HEK293T (cell line): ENCODE measurements at regions not wholly inside any gene's neighbourhood (a gene's known extent, or its start where the extent isn't known, plus 50 kb on each side); places are given as distances from the start of the nearest gene placed in this dataset.

Experiments used
- CTCF ChIA-PET: fragments of 350-600 bp; formaldehyde crosslinking; extraction: SDS; loops from one replicate; lab custom pipeline; 2021; ENCODE audit warnings: antibody characterized with exemption, inconsistent platforms; lab: Yijun Ruan, JAX
- POLR2A ChIA-PET: fragments of 350-600 bp; formaldehyde crosslinking; extraction: SDS; loops from one replicate; lab custom pipeline; 2020; ENCODE audit warnings: antibody characterized with exemption, inconsistent platforms; lab: Yijun Ruan, JAX
- DNase-seq: peaks from one replicate; pipeline ENCODE4 v3.0.0; 2012; ENCODE audit warnings: mixed read lengths; ENCODE audit errors: extremely low spot score
- ARNT ChIP-seq: fragments of 450-650 bp; IDR thresholded peaks from 2 replicates; pipeline ENCODE4 v1.6.1; 2017; ENCODE audit warnings: mild to moderate bottlenecking
- BHLHE40 ChIP-seq: fragments of 450-650 bp; IDR thresholded peaks from 2 replicates; pipeline ENCODE4 v1.6.1; 2016; ENCODE audit warnings: mild to moderate bottlenecking, moderate library complexity, borderline replicate concordance
- CTBP1 ChIP-seq: fragments of 450-650 bp; IDR thresholded peaks from 2 replicates; pipeline ENCODE4 v1.6.1; 2016; ENCODE audit warnings: borderline replicate concordance
- ELF4 ChIP-seq: fragments of 450-650 bp; IDR thresholded peaks from 2 replicates; pipeline ENCODE4 v1.6.1; 2017; ENCODE audit warnings: antibody characterized with exemption
- FOXA1 ChIP-seq: fragments of 450-650 bp; IDR thresholded peaks from 2 replicates; pipeline ENCODE4 v1.6.1; 2016; ENCODE audit warnings: mild to moderate bottlenecking
- FOXK2 ChIP-seq: fragments of 450-650 bp; IDR thresholded peaks from 2 replicates; pipeline ENCODE4 v1.6.1; 2016; ENCODE audit warnings: mild to moderate bottlenecking
- FOXM1 ChIP-seq: fragments of 450-650 bp; IDR thresholded peaks from 2 replicates; pipeline ENCODE4 v1.6.1; 2017; ENCODE audit warnings: mild to moderate bottlenecking, borderline replicate concordance
- HDGF ChIP-seq: fragments of 450-650 bp; IDR thresholded peaks from 2 replicates; pipeline ENCODE4 v1.6.1; 2017; ENCODE audit warnings: antibody characterized with exemption, borderline replicate concordance
- L3MBTL2 ChIP-seq: fragments of 450-650 bp; conservative IDR thresholded peaks from 2 replicates; pipeline ENCODE4 v1.6.1; 2016; ENCODE audit warnings: mild to moderate bottlenecking
- LEF1 ChIP-seq: fragments of 450-650 bp; IDR thresholded peaks from 2 replicates; pipeline ENCODE4 v1.6.1; 2017; ENCODE audit warnings: mild to moderate bottlenecking, borderline replicate concordance
- NFRKB ChIP-seq: fragments of 450-650 bp; IDR thresholded peaks from 2 replicates; pipeline ENCODE4 v1.6.1; 2016; ENCODE audit warnings: mild to moderate bottlenecking, moderate library complexity
- PKNOX1 ChIP-seq: fragments of 450-650 bp; IDR thresholded peaks from 2 replicates; pipeline ENCODE4 v1.6.1; 2016
- SP1 ChIP-seq: fragments of 450-650 bp; IDR thresholded peaks from 2 replicates; pipeline ENCODE4 v1.6.1; 2017
- SUZ12 ChIP-seq: fragments of 450-650 bp; IDR thresholded peaks from 2 replicates; pipeline ENCODE4 v1.6.1; 2016; ENCODE audit warnings: mild to moderate bottlenecking
- TARDBP ChIP-seq: fragments of 450-650 bp; IDR thresholded peaks from 2 replicates; pipeline ENCODE4 v1.6.1; 2016
- ZNF384 ChIP-seq: fragments of 450-650 bp; IDR thresholded peaks from 2 replicates; pipeline ENCODE4 v1.6.1; 2016

- CTCF ChIA-PET = no interaction called here
- TF ChIP-seq ZNF384 = no peak
- no peak for TF ChIP-seq CTBP1
- no peak for TF ChIP-seq SUZ12
- TF ChIP-seq FOXA1 = no peak
- TF ChIP-seq LEF1 = no peak
- no peak for TF ChIP-seq TARDBP
- no peak for TF ChIP-seq NFRKB
- TF ChIP-seq FOXK2 = no peak
- TF ChIP-seq BHLHE40 = no peak
- TF ChIP-seq PKNOX1 = no peak
- no peak for TF ChIP-seq HDGF
- TF ChIP-seq FOXM1 = no peak
- no peak for TF ChIP-seq ARNT
- TF ChIP-seq L3MBTL2 = no peak
- no peak for TF ChIP-seq ELF4
- TF ChIP-seq SP1 = no peak
- POLR2A ChIA-PET = no interaction called here
- no peak for DNase-seq
These were observed 71.2 kb upstream of the ZC3H12A start for GRCh38 chr1:37403166-37403565.

- no peak for TF ChIP-seq TARDBP
- no peak for TF ChIP-seq LEF1
- TF ChIP-seq HDGF = no peak
- TF ChIP-seq NFRKB = no peak
- no peak for TF ChIP-seq FOXK2
- TF ChIP-seq L3MBTL2 = no peak
- TF ChIP-seq FOXA1 = no peak
- TF ChIP-seq SP1 = no peak
- no peak for TF ChIP-seq ZNF384
- no peak for TF ChIP-seq ELF4
- CTCF ChIA-PET = no interaction called here
- DNase-seq = no peak
- POLR2A ChIA-PET = no interaction called here
These were observed 69.7 kb upstream of the ZC3H12A start for GRCh38 chr1:37404711-37405110.

- ChIA-PET CTCF (no interaction called here), POLR2A (no interaction called here)
- DNase-seq = no peak
- TF ChIP-seq ARNT (no peak), BHLHE40 (no peak), FOXK2 (no peak), NFRKB (no peak), SP1 (no peak), FOXM1 (no peak), SUZ12 (no peak)
These were observed 64.3 kb upstream of the ZC3H12A start for GRCh38 chr1:37410105-37410504.

GRCh38 chr1:37410815-37411214 lies 63.6 kb upstream of the ZC3H12A start:
- POLR2A ChIA-PET = no interaction called here
- peak; percentile 60 for DNase-seq
- TF ChIP-seq FOXK2 = no peak
- no peak for TF ChIP-seq CTBP1
- TF ChIP-seq NFRKB = no peak
- TF ChIP-seq HDGF = no peak
- no peak for TF ChIP-seq PKNOX1
- no peak for TF ChIP-seq ARNT
- TF ChIP-seq ZNF384 = no peak
- no peak for TF ChIP-seq SUZ12
- TF ChIP-seq L3MBTL2 = no peak
- TF ChIP-seq BHLHE40 = no peak
- TF ChIP-seq TARDBP = no peak
- TF ChIP-seq FOXA1 = no peak
- no peak for TF ChIP-seq ELF4
- CTCF ChIA-PET = no interaction called here

GRCh38 chr1:37415611-37416244 lies 58.7 kb upstream of the ZC3H12A start:
- TF ChIP-seq SP1 (no peak), TARDBP (no peak)
- CTCF ChIA-PET = no interaction called here
- POLR2A ChIA-PET = no interaction called here
- DNase-seq = no peak

GRCh38 chr1:37420456-37420855 lies 53.9 kb upstream of the ZC3H12A start:
- no peak for DNase-seq
- TF ChIP-seq SUZ12 (no peak), NFRKB (no peak), BHLHE40 (no peak), FOXA1 (no peak), ZNF384 (no peak), LEF1 (no peak), CTBP1 (no peak), L3MBTL2 (no peak), SP1 (no peak), PKNOX1 (no peak), FOXM1 (no peak), HDGF (no peak), ELF4 (no peak), FOXK2 (no peak), ARNT (no peak), TARDBP (no peak)
- ChIA-PET POLR2A (no interaction called here), CTCF (no interaction called here)

GRCh38 chr1:37423810-37424209 lies 50.6 kb upstream of the ZC3H12A start:
- TF ChIP-seq FOXM1 (no peak), HDGF (no peak), SUZ12 (no peak), FOXK2 (no peak), TARDBP (no peak), L3MBTL2 (no peak), ZNF384 (no peak), SP1 (no peak), PKNOX1 (no peak), FOXA1 (no peak), CTBP1 (no peak), LEF1 (no peak), BHLHE40 (no peak), NFRKB (no peak), ARNT (no peak)
- DNase-seq = no peak
- ChIA-PET CTCF (interaction anchor here (0.7 kb wide), 1 partner anchor 147 kb away, joined by 3 read pairs; no protein-coding TSS in a partner anchor), POLR2A (no interaction called here)
